CD4-positive, alpha-beta T cell treated with Interferon alpha-2 for 1 hour (primary cell): ENCODE measurements at regions not wholly inside any gene's neighbourhood (a gene's known extent, or its start where the extent isn't known, plus 50 kb on each side); places are given as distances from the start of the nearest gene placed in this dataset.

Source experiments
- DNase-seq, 2 donors: peaks; one replicate each; pipeline ENCODE4 v3.0.0-alpha.2; 2020 to 2022

- DNase-seq: no peak
Observed at GRCh38 chr17:5789528-5789927, 205.2 kb upstream of the NLRP1 start.

GRCh38 chr17:5793157-5793556 is 208.8 kb upstream of the NLRP1 start:
- DNase-seq: no peak

- DNase-seq: no peak
Observed at GRCh38 chr17:5793899-5794298, 209.6 kb upstream of the NLRP1 start.

- no peak for DNase-seq
Observed at GRCh38 chr17:5794385-5794784, 210.1 kb upstream of the NLRP1 start.

- DNase-seq: no peak
Observed at GRCh38 chr17:5794881-5795506, 210.7 kb upstream of the NLRP1 start.

GRCh38 chr17:5797447-5798050 is 213.2 kb upstream of the NLRP1 start:
- DNase-seq: no peak

- no peak for DNase-seq
Observed at GRCh38 chr17:5798094-5798493, 213.8 kb upstream of the NLRP1 start.

- DNase-seq: no peak
Observed at GRCh38 chr17:5800131-5800530, 215.8 kb upstream of the NLRP1 start.

GRCh38 chr17:5800646-5801045 is 216.3 kb upstream of the NLRP1 start:
- DNase-seq: no peak

- DNase-seq: no peak
Observed at GRCh38 chr17:5804251-5804650, 219.9 kb upstream of the NLRP1 start.

- no peak for DNase-seq
Observed at GRCh38 chr17:5809056-5809455, 224.7 kb upstream of the NLRP1 start.

- no peak for DNase-seq
Observed at GRCh38 chr17:5809580-5810188, 225.4 kb upstream of the NLRP1 start.

GRCh38 chr17:5812590-5812989 is 228.3 kb upstream of the NLRP1 start:
- no peak for DNase-seq

GRCh38 chr17:5813357-5813756 is 229.0 kb upstream of the NLRP1 start:
- DNase-seq: no peak

GRCh38 chr17:5815396-5815795 is 231.1 kb upstream of the NLRP1 start:
- no peak for DNase-seq

- DNase-seq: no peak
Observed at GRCh38 chr17:5816491-5817070, 232.3 kb upstream of the NLRP1 start.

GRCh38 chr17:5817475-5818395 is 233.4 kb upstream of the NLRP1 start:
- DNase-seq: no peak

GRCh38 chr17:5819396-5819795 is 235.1 kb upstream of the NLRP1 start:
- no peak for DNase-seq

GRCh38 chr17:5819921-5820685 is 235.8 kb upstream of the NLRP1 start:
- no peak for DNase-seq

- no peak for DNase-seq
Observed at GRCh38 chr17:5820721-5821456, 236.6 kb upstream of the NLRP1 start.

GRCh38 chr17:5821803-5822202 is 237.5 kb upstream of the NLRP1 start:
- DNase-seq: no peak
